Muscle of leg (tissue), 3 donors: ENCODE measurements at regions not wholly inside any gene's neighbourhood (a gene's known extent, or its start where the extent isn't known, plus 50 kb on each side); places are given as distances from the start of the nearest gene placed in this dataset.

Source experiments
- DNase-seq: peaks from one replicate; pipeline ENCODE4 v3.0.0; 2013
- H3K27ac ChIP-seq: one replicate; pipeline ENCODE4 v1.5.1; 2013; ENCODE audit warnings: mild to moderate bottlenecking, low read length, control low read depth
- H3K27me3 ChIP-seq: one replicate; pipeline ENCODE4 v1.6.1; 2013; ENCODE audit warnings: low read length; ENCODE audit not compliant: control insufficient read depth, insufficient read depth
- H3K36me3 ChIP-seq: one replicate; pipeline ENCODE4 v1.6.1; 2013; ENCODE audit warnings: low read length; ENCODE audit not compliant: control insufficient read depth, insufficient read depth
- H3K4me1 ChIP-seq: one replicate; pipeline ENCODE4 v1.6.1; 2013; ENCODE audit warnings: low read length; ENCODE audit not compliant: control insufficient read depth, insufficient read depth
- H3K4me3 ChIP-seq: one replicate; pipeline ENCODE4 v1.5.1; 2013; ENCODE audit warnings: low read length, control low read depth
- H3K9me3 ChIP-seq: replicated peaks from 2 replicates; pipeline ENCODE4 v1.6.1; 2013; ENCODE audit warnings: low read depth, low read length; ENCODE audit not compliant: control insufficient read depth
- WGBS: methylation state at CpG from one replicate; pipeline ENCODE4 v1.1.5; 2013; ENCODE audit warnings: missing lambda C conversion rate; ENCODE audit not compliant: insufficient coverage; 5-methylcytosine and 5-hydroxymethylcytosine counted together

- Histone ChIP-seq H3K4me1 (no peaks in the 10 kb centered on the region), H3K27me3 (no peaks in the 10 kb centered on the region), H3K4me3 (no peak overlapping the region), H3K36me3 (no peaks in the 10 kb centered on the region), H3K27ac (no peak overlapping the region), H3K9me3 (peaks cover 6% of the 10 kb centered on the region)
- WGBS: 87% methylated on average over 2 of the region's 2 CpGs
- no peak for DNase-seq
Measured at GRCh38 chr7:50220273-50220672, 84.2 kb upstream of the IKZF1 start.

- Histone ChIP-seq H3K27ac (no peak overlapping the region), H3K36me3 (no peaks in the 10 kb centered on the region), H3K4me3 (no peak overlapping the region), H3K9me3 (peaks cover 6% of the 10 kb centered on the region), H3K4me1 (no peaks in the 10 kb centered on the region), H3K27me3 (no peaks in the 10 kb centered on the region)
- DNase-seq: peak; percentile 54
- 62% methylated on average over 3 of the region's 4 CpGs for WGBS
Measured at GRCh38 chr7:50217821-50218281, 86.7 kb upstream of the IKZF1 start.

- no peaks in the 10 kb centered on the region for H3K4me1 ChIP-seq
Measured at GRCh38 chr7:50217401-50217800, 87.1 kb upstream of the IKZF1 start.

GRCh38 chr7:50216626-50217025 is 87.9 kb upstream of the IKZF1 start:
- Histone ChIP-seq H3K27me3 (no peaks in the 10 kb centered on the region), H3K36me3 (no peaks in the 10 kb centered on the region), H3K4me3 (no peak overlapping the region), H3K4me1 (no peaks in the 10 kb centered on the region), H3K27ac (no peak overlapping the region), H3K9me3 (peaks cover 2% of the 10 kb centered on the region)
- no peak for DNase-seq
- 74% methylated on average over 2 of the region's 5 CpGs for WGBS

More at GRCh38 chr7:50217401-50217800, 87.1 kb upstream of the IKZF1 start:
- Histone ChIP-seq H3K27me3 (no peaks in the 10 kb centered on the region), H3K27ac (no peak overlapping the region), H3K36me3 (no peaks in the 10 kb centered on the region), H3K9me3 (peaks cover 4% of the 10 kb centered on the region), H3K4me3 (no peak overlapping the region)
- WGBS: no CpG with 5 or more reads among the region's 4 CpGs
- DNase-seq: no peak

GRCh38 chr7:50214771-50215170 is 89.7 kb upstream of the IKZF1 start:
- WGBS: 78% methylated on average over 7 of the region's 8 CpGs
- no peak overlapping the region for H3K27ac ChIP-seq
- no peak overlapping the region for H3K4me3 ChIP-seq
- H3K9me3 ChIP-seq: no peaks in the 10 kb centered on the region
- DNase-seq: no peak
- H3K36me3 ChIP-seq: no peaks in the 10 kb centered on the region
- H3K4me1 ChIP-seq: no peaks in the 10 kb centered on the region
- no peaks in the 10 kb centered on the region for H3K27me3 ChIP-seq

GRCh38 chr7:50214126-50214670 is 90.3 kb upstream of the IKZF1 start:
- H3K9me3 ChIP-seq: no peaks in the 10 kb centered on the region
- H3K36me3 ChIP-seq: no peaks in the 10 kb centered on the region
- no peaks in the 10 kb centered on the region for H3K27me3 ChIP-seq
- H3K4me3 ChIP-seq: no peak overlapping the region
- no peak overlapping the region for H3K27ac ChIP-seq
- no peaks in the 10 kb centered on the region for H3K4me1 ChIP-seq
- DNase-seq: no peak
- WGBS: 58% methylated on average over 1 of the region's 2 CpGs

- 73% methylated on average over 1 of the region's 4 CpGs for WGBS
- DNase-seq: no peak
- Histone ChIP-seq H3K27ac (no peak overlapping the region), H3K36me3 (no peaks in the 10 kb centered on the region), H3K4me3 (no peak overlapping the region), H3K27me3 (no peaks in the 10 kb centered on the region), H3K4me1 (no peaks in the 10 kb centered on the region), H3K9me3 (no peaks in the 10 kb centered on the region)
Measured at GRCh38 chr7:50213622-50214017, 90.9 kb upstream of the IKZF1 start.

- no peaks in the 10 kb centered on the region for H3K9me3 ChIP-seq
- no peak for DNase-seq
- no peaks in the 10 kb centered on the region for H3K27me3 ChIP-seq
- no peak overlapping the region for H3K27ac ChIP-seq
- no peaks in the 10 kb centered on the region for H3K4me1 ChIP-seq
- no peak overlapping the region for H3K4me3 ChIP-seq
- 65% methylated on average over 12 of the region's 15 CpGs for WGBS
- H3K36me3 ChIP-seq: no peaks in the 10 kb centered on the region
Measured at GRCh38 chr7:50212666-50213621, 91.6 kb upstream of the IKZF1 start.

GRCh38 chr7:50212016-50212325 is 92.5 kb upstream of the IKZF1 start:
- no peaks in the 10 kb centered on the region for H3K4me1 ChIP-seq
- WGBS: 71% methylated on average over 10 of the region's 10 CpGs

GRCh38 chr7:50211130-50212015 is 93.1 kb upstream of the IKZF1 start:
- Histone ChIP-seq H3K27ac (no peak overlapping the region), H3K27me3 (no peaks in the 10 kb centered on the region), H3K4me3 (no peak overlapping the region), H3K4me1 (no peaks in the 10 kb centered on the region), H3K9me3 (no peaks in the 10 kb centered on the region), H3K36me3 (no peaks in the 10 kb centered on the region)
- 91% methylated on average over 9 of the region's 9 CpGs for WGBS
- no peak for DNase-seq

More at GRCh38 chr7:50212016-50212325, 92.5 kb upstream of the IKZF1 start:
- Histone ChIP-seq H3K27me3 (no peaks in the 10 kb centered on the region), H3K27ac (no peak overlapping the region), H3K4me3 (no peak overlapping the region), H3K9me3 (no peaks in the 10 kb centered on the region), H3K36me3 (no peaks in the 10 kb centered on the region)
- no peak for DNase-seq
